GM18505 (cell line): ENCODE measurements at regions not wholly inside any gene's neighbourhood (a gene's known extent, or its start where the extent isn't known, plus 50 kb on each side); places are given as distances from the start of the nearest gene placed in this dataset.

ENCODE experiments used
- ATAC-seq: cut with Tn5 transposase; IDR thresholded peaks from one replicate; pipeline ENCODE4 v1.9.1; 2021; ENCODE audit not compliant: unreplicated experiment
- POLR2A ChIP-seq: IDR thresholded peaks from 4 replicates; pipeline ENCODE4 v1.6.1; 2011; ENCODE audit warnings: borderline replicate concordance; ENCODE audit not compliant: insufficient read depth, insufficient read length; ENCODE audit errors: extremely low read depth

DNA sequence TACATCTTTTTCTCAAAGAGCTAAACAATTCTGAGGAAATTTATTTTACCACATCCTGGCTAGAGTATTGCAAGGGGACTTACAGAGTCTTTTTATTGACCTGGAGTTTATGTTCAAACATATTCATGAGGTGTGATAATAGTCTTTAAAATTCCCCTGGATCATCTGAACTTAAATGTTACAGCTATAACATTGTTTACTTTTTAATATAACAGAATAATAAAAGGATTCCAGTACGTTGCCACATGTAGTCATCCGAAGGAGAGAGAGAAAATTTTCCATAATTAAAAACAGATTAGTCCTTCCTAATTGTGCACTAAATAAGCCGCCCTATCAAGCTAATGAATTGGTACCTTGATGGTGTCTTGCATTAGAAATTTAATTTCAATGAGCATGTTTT lies 765.4 kb upstream of the MAP3K7 start:
- TF ChIP-seq POLR2A = no peak
- ATAC-seq = no peak

DNA sequence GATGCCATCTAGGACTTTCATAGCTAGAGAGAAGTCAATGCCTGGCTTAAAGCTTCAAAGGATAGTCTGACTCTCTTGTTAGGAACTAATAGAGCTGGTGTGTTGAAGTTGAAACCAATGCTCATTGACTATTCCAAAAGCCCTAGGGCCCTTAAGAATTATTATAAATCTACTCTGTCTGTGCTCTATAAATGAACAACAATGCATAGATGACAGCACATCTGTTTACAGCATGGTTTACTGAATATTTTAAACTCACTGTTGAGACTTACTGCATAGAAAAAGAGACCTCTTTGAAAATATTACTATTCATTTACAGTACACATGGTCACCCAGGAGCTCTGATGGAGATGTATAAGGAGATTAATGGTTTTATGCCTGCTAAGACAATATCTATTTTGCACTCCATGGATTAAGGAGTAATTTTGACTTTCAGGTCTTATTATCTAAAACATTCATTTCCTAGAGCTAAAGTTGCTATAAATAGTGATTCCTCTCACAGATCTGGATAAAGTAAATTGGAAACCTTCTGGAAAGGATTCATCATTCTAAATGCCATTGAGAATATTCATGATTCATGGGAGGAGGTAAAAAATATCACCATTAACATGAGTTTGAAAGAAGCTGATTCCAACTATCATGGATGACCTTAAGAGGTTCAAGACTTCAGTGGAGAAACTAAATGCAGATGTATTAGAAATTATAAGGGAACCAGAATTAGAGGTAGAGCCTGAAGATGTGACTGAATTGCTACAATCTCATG lies 763.5 kb upstream of the MAP3K7 start:
- TF ChIP-seq POLR2A = no peak
- ATAC-seq = no peak

DNA sequence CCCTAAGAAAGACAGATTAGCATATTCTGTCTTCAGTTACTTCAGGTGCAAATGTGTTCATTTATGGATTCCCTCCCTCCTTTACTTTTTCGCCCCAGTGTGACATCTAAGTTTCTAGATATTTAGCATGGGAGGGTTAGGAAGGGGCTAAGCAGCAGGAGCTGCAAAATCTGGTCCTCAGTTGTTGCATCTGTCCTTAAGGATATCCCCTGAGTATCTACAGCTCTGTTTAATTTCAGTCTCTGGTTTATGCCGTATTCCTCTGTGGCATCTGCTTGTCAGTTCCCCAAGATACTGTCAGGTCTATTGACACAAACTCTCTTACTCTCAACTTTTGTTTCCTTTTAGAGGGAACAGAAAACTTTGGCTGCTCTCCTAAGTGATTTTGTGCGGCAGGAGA lies 754.6 kb upstream of the MAP3K7 start:
- ATAC-seq = no peak
- TF ChIP-seq POLR2A = no peak

DNA sequence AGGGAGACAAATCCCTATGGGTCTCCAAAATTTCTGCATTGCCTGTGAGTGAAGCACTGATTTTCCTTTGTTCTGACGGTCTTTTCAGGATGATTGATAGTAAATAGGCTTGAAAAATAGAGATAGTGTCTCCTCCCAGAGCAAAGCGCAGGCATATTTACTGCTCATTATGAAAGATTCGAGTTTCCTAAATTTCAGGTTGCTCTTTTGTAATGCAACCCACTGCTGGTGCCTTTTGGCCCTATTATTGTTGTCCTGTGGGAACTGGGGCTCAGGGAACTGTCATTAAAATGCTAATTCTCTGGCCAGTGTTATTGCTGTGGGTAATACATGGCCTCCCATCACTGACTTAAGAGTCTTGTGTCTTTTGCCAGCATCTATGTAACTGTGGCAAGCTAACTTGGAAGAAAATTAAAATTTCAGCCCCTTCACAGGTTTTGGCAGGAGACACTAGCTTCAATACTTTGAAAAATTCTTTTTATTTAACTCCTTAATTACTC lies 754.1 kb upstream of the MAP3K7 start:
- no peak for ATAC-seq
- no peak for TF ChIP-seq POLR2A

DNA sequence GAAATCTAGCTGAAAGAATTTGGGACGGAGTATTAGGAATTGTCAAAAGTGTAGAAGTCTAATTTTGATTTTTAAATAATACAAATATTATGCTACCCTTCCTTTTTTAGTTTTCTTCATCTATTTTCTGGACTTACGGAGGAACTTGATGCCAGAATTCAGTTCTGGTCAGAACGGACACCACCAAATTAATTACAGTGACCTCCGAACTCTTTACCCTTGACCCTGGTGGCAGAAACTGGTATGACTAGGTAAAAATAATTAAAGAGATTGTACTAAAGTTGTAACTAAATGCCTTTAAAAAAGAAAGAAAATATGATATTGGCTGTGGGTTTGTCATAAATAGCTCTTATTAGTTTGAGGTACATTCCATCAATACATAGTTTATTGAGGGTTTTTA lies 751.1 kb upstream of the MAP3K7 start:
- TF ChIP-seq POLR2A = no peak
- no peak for ATAC-seq

DNA sequence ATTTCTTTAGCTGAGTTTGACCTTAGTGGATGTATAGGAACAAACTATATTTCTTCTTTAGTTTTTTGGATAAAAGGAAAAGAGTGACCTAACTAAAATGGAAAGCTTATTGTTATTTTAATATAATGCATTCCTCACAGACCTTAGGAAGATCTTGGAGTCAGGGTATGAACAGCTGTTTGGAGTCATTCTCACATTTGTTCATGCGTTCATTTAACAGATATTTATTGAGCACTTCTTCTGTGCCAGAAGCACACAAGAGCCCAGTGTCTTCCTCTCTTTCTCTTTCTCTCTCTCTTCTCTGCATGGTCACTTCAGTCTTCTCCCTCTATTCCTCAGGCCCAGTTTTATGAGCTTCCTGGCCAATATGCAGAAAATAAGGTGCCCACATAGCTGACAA lies 744.0 kb upstream of the MAP3K7 start:
- ATAC-seq = no peak
- TF ChIP-seq POLR2A = no peak

DNA sequence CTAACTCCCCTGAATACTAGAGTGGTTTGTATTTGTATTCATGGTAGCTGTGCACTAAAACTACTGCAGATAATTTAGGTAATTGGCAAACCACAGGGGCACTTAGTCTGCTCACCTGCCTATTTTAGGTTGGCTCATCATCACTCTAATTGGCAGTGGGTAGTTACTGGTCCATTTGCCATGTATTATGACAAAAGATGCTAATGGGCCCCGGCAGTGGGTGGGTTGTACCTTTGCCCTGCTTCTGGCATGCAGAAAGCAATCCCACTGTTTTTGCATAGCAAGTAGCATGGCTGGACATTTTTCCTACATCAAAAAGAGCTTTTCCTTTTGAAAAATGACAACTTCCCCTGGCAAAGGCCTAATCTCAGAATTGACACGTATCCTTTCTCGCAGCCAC lies 741.4 kb upstream of the MAP3K7 start:
- no peak for TF ChIP-seq POLR2A
- ATAC-seq = no peak

DNA sequence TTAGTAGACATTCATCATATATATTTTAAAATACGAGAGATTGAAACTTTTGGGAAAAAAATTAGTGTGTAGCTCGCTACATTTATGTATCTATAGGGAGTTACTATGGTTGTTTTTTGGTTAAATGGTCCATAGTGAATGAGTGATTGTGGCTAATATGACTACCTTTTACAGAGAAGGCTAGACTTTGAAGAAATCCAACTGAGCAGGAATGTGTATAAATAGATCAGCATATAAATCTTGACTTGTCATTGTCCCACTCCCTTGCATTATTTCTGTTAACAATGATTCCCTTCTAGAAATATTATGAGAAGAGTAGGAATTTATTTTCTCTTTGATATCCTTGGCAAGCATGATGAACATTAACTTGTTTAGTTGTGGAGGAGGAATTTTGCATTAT lies 737.8 kb upstream of the MAP3K7 start:
- no peak for TF ChIP-seq POLR2A
- ATAC-seq = no peak

DNA sequence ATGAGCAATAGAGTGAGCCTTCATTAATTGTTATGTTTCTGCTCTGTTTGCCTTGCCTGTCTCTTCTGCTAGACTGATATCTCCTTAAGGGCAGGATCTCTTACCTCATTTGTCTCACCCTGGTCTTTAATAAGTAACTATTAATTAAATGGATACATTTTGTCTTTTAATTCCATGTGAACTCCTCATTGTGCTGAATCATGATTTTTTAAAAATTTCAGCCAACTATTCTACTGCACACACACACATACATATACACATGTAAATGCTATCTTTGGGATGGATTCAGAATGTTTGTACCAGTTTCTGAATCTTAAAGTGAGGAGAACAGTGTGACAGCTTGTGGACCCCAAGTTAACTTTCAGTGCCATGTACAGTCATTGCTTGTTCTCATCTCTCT lies 731.1 kb upstream of the MAP3K7 start:
- TF ChIP-seq POLR2A = no peak
- ATAC-seq = no peak

DNA sequence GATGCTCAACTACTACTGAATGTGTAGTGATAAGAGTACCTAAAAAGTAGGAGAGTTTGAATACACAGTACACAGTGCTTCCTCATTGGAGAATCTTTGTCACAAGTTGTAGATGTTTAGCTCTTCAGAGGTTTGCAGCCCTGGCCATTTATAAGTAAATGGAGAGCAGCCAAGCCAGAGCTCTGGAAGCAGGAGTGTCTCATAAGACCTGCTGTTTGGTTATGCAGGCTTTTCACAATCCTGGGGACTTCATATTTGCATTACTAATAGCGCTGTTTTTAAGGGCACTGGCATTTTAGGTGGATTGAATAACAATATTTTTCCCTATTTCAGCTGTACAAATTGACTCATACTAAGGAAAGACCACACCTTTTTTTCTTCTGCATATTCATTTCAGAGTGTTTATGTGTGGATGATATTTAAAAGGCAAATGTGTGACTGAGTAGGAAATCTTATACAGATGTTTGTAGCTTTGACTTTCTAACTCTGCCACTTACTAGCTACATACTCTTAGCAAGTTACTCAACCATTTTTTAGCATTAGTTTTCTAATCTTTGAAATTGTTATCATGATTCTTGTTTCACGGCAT lies 730.5 kb upstream of the MAP3K7 start:
- no peak for TF ChIP-seq POLR2A
- ATAC-seq = no peak

DNA sequence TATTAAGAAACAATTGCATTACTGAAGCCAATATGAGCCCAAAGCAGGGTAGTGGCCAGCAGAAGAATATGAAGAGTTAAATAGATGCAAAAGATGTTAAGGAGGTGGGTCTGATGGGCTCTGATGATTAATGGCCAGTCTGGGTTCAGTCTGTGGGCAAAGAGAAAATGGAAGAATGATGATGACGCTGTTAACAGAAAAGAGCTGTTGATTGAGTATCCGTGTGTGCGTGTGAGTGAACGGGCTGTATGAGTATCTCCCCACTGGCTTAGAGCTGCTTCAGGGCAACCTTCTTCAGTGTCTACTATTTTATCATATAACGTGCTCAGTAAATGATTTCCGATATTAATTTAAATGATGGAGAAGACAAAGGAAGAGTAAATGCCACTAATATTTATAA lies 723.3 kb upstream of the MAP3K7 start:
- no peak for ATAC-seq
- no peak for TF ChIP-seq POLR2A

DNA sequence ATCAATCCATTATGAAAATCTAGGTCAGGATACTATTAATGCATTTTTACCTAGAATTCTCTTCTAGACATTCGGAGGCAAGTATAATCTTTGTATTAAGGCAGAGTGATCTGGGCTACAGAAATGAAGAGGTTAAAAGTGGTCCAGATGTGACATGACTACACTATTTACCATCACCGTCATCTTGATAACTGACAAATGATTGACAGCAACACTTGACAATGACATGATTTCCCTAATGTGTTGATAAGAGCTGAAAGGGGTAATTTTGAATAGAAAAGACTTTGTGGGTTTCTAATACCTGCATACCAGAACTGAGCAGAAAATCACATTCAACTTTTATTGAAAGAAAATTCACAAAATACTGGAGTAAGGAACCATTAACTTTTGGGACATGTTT lies 718.9 kb upstream of the MAP3K7 start:
- TF ChIP-seq POLR2A = no peak
- ATAC-seq = no peak

DNA sequence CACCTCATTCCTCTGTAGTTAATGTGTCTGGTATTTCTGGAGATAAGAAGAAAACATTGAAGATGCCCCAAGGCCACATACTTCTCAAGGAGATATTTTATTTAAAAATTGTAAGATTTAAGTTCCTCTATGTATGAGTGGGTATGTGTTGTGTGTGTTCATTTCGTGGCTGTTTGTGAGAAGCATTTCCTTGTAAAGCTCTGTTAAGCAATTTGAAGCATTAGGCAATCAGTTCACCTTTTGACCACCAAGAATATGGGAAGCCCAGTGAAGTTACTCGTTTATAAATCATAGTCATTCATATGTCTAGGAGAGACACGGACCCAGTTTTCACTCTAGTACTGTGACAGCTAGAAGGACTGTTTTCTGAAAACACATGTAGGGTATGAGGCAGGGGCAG lies 717.6 kb upstream of the MAP3K7 start:
- ATAC-seq = no peak
- no peak for TF ChIP-seq POLR2A

DNA sequence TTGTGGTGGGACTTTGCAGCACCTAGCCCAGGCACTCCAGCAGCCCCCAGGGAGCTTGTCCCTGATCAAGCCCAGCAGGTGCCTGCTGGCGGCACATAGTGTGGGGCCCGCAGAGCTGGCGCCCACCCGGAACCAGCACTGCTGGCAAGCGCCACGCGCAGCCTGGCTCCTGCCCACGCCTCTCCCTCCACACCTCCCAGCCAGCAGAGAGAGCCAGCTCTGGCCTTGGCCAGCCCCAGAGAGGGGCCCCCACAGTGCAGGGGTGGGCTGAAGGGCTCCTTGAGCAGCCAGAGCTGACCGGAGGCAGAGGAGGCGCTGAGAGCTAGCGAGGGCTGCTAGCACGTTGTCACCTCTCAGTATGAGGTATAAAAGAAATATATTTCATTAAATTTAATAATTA lies 716.5 kb upstream of the MAP3K7 start:
- ATAC-seq = no peak

DNA sequence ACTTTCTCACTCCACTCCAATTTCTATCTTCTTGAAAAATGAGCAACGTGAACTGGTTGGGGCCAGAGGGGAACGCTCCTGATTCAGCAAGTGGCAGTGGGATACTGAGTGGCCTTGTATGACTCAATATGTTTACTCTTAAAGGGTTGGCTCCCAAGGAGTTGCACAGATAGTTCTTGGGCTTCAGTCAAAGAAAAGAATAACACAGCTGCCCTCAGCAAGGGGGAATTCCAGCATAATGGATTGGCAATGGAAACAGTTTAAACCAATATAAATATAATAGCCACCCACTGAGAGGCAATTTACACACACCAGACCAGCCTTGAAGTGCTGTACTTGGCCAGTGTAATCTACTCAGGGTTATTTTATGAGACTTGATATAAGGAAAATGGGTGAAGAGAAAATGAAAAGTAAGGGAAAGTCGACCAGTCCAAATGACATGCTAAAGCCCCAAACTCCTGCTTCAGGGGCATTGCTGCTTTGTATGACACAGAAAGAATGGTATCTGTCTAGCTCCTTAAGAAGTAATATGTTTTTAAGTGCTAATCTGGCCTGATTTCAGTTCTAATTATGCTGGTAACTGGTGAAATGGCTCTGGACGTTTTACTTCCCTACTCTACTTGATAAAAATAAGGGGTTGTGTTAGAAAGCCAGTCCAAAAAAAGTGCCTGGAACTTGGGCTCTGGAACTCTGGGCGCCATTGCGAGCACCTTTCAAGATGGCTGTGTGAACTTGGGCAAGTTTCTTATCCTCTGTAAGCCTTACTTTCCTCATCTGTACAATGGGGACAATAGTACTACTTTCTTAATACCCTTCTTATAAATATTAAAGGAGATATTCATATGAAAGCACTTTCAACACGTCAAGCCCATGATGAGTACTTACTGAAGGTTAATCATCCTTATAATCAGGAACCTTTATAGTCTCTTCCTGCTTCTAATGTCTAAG lies 712.9 kb upstream of the MAP3K7 start:
- no peak for ATAC-seq
- TF ChIP-seq POLR2A = no peak

More for the DNA sequence above, 716.5 kb upstream of the MAP3K7 start:
- no peak for TF ChIP-seq POLR2A
